ENCODE measurements at regions not wholly inside any gene's neighbourhood (a gene's known extent, or its start where the extent isn't known, plus 50 kb on each side); places are given as distances from the start of the nearest gene placed in this dataset.

GRCh38 chr13:104357672-104358354, 1291.6 kb upstream of the SLC10A2 start:
- TF ChIP-seq POLR2A (IDR thresholded peaks at IDR 0.05; ENCODE audit: low read depth, low read length) (no peak), POLR2AphosphoS5 (IDR thresholded peaks at IDR 0.05; ENCODE audit: low read depth, low read length) (no peak), TAF1 (IDR thresholded peaks at IDR 0.05; ENCODE audit: borderline replicate concordance, low read depth, low read length) (no peak)

Measured in GM12892 (cell line).